ENCODE measurements at regions not wholly inside any gene's neighbourhood (a gene's known extent, or its start where the extent isn't known, plus 50 kb on each side); places are given as distances from the start of the nearest gene placed in this dataset.
A peak's percentile ranks its signal among the peaks of the same experiment; 100 is the strongest.
"Not testable (repeated sequence)": the region's sequence is repeated elsewhere in the genome, so short reads cannot be mapped to it uniquely, and the experiment has no call there.

DNA sequence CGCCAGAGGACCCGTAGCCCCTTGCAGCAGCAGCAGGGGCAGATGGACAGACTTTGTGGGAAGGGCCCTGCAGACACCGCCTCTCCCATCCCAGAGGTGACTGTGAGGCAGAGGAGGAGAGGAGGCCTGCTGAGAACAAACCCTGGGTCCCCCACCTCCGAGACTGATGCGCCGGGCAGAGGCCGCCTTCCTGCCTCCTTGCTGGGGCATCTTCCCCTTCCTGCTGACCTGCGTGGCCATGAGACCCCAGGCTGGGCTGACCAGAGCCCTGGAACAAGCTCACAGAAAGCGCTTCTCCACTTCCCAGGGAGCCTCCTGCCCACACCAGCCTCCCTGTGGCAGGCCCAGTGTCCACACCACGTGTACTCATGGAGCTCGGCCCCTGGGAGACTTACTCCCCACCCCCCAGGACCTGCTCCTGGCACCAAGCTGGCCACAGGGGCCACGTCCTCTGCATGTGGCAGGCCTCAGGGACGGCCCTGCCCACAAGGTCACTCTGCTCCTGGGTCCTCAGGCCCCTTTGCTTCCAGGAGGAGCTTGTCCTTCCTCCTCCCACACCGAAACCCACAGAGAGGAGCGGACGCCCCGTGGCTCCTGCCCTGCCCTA, 119.0 kb upstream of the ZNF469 start:
- intact Hi-C loops (cut with micrococcal nuclease; ENCODE audit: unreplicated experiment); H3K27me3 Mint-ChIP-seq (ENCODE audit: unreplicated experiment); H3K27ac Mint-ChIP-seq (ENCODE audit: unreplicated experiment); BruUV-seq (replicated peaks); DNase-seq; H3K9me3 Mint-ChIP-seq (ENCODE audit: low read depth, unreplicated experiment); CTCF ChIA-PET: not testable (repeated sequence)
- Mint-ChIP-seq H3K36me3 (ENCODE audit: insufficient read depth, unreplicated experiment) (peaks cover 36% of the 10 kb centered on the region), H3K4me3 (ENCODE audit: low read depth, unreplicated experiment) (peak overlapping the region; percentile 69), H3K4me1 (ENCODE audit: low read depth, unreplicated experiment) (peaks cover 22% of the 10 kb centered on the region)

DNA sequence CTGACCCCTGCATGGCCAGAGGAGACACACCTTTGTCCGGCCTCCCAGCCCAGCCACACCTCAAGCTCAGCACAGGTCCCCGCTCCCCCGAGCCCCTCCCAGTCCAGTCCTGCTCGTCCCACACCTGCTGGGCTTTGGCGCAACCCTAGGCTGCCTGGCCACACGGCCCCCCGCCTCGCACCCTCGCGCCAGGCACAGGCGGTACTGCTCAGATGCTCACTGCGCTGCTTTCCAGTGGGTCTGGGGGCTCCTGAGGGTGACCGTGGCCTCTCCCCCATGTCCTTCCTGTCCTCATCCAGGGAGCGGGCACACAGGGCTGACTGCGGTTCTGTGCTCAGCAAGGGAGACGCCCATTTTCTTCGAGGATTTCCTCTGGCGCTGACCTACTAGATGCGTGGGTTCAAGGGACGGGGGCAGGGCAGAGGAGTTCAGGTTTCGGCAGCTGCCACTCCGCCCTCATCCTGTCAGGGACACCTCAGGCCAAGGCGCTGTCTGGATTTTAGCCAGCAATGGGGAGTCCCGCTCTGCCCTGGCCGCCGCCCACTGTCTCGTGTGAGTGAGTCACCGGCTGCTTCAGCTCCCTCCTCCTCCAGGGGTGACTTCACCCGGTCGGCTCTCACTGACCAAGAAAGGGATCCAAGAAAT, 118.0 kb upstream of the ZNF469 start:
- DNase-seq: peak; percentile 98
- Mint-ChIP-seq H3K27ac (ENCODE audit: unreplicated experiment) (peak overlapping the region; percentile 68), H3K4me3 (ENCODE audit: low read depth, unreplicated experiment) (peak overlapping the region; percentile 69), H3K9me3 (ENCODE audit: low read depth, unreplicated experiment) (peaks cover 4% of the 10 kb centered on the region), H3K27me3 (ENCODE audit: unreplicated experiment) (no peaks in the 10 kb centered on the region), H3K36me3 (ENCODE audit: insufficient read depth, unreplicated experiment) (peaks cover 30% of the 10 kb centered on the region), H3K4me1 (ENCODE audit: low read depth, unreplicated experiment) (peaks cover 17% of the 10 kb centered on the region)
- BruUV-seq (replicated peaks): no TSS peak
- TF ChIP-seq, protein P1, sequence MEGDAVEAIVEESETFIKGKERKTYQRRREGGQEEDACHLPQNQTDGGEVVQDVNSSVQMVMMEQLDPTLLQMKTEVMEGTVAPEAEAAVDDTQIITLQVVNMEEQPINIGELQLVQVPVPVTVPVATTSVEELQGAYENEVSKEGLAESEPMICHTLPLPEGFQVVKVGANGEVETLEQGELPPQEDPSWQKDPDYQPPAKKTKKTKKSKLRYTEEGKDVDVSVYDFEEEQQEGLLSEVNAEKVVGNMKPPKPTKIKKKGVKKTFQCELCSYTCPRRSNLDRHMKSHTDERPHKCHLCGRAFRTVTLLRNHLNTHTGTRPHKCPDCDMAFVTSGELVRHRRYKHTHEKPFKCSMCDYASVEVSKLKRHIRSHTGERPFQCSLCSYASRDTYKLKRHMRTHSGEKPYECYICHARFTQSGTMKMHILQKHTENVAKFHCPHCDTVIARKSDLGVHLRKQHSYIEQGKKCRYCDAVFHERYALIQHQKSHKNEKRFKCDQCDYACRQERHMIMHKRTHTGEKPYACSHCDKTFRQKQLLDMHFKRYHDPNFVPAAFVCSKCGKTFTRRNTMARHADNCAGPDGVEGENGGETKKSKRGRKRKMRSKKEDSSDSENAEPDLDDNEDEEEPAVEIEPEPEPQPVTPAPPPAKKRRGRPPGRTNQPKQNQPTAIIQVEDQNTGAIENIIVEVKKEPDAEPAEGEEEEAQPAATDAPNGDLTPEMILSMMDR (IDR thresholded peaks at IDR 0.05; ENCODE audit: unreplicated experiment): no peak
- intact Hi-C loops (cut with micrococcal nuclease; ENCODE audit: unreplicated experiment): no loop called here
- CTCF ChIA-PET: no interaction called here

- Mint-ChIP-seq H3K36me3 (ENCODE audit: insufficient read depth, unreplicated experiment) (peaks cover 27% of the 10 kb centered on the region), H3K27ac (ENCODE audit: unreplicated experiment) (peak overlapping the region; percentile 68), H3K4me1 (ENCODE audit: low read depth, unreplicated experiment) (peaks cover 17% of the 10 kb centered on the region), H3K4me3 (ENCODE audit: low read depth, unreplicated experiment) (peak overlapping the region; percentile 69)
- H3K9me3 Mint-ChIP-seq (ENCODE audit: low read depth, unreplicated experiment); DNase-seq; CTCF ChIA-PET; H3K27me3 Mint-ChIP-seq (ENCODE audit: unreplicated experiment); intact Hi-C loops (cut with micrococcal nuclease; ENCODE audit: unreplicated experiment); BruUV-seq (replicated peaks): not testable (repeated sequence)
Measured at GRCh38 chr16:88265286-88265938, 117.3 kb upstream of the ZNF469 start.

DNA sequence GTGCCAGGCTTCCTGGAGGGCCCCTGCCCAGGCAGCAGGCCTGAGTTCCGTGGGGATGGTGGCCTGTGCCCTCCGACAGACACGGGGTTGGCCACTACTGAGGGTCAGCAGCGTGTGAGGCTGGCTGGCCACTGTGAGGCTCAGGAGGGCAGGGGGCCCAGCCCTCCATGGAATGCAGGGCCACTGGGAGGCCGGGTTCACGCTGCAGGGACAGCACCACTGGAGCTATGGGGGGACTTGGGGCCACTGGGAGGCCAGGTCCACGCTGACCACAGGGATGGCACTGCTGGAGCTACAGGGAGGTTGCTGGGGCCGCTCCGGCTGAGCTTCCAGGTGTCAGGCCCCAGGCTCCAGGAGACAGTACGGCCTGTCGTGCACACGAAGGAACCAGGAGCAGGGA, 116.7 kb upstream of the ZNF469 start:
- Mint-ChIP-seq H3K27ac (ENCODE audit: unreplicated experiment) (peak overlapping the region; percentile 4), H3K36me3 (ENCODE audit: insufficient read depth, unreplicated experiment) (peaks cover 24% of the 10 kb centered on the region), H3K4me1 (ENCODE audit: low read depth, unreplicated experiment) (peaks cover 17% of the 10 kb centered on the region)
- H3K9me3 Mint-ChIP-seq (ENCODE audit: low read depth, unreplicated experiment); BruUV-seq (replicated peaks); CTCF ChIA-PET; H3K27me3 Mint-ChIP-seq (ENCODE audit: unreplicated experiment); DNase-seq; intact Hi-C loops (cut with micrococcal nuclease; ENCODE audit: unreplicated experiment); H3K4me3 Mint-ChIP-seq (ENCODE audit: low read depth, unreplicated experiment): not testable (repeated sequence)

DNA sequence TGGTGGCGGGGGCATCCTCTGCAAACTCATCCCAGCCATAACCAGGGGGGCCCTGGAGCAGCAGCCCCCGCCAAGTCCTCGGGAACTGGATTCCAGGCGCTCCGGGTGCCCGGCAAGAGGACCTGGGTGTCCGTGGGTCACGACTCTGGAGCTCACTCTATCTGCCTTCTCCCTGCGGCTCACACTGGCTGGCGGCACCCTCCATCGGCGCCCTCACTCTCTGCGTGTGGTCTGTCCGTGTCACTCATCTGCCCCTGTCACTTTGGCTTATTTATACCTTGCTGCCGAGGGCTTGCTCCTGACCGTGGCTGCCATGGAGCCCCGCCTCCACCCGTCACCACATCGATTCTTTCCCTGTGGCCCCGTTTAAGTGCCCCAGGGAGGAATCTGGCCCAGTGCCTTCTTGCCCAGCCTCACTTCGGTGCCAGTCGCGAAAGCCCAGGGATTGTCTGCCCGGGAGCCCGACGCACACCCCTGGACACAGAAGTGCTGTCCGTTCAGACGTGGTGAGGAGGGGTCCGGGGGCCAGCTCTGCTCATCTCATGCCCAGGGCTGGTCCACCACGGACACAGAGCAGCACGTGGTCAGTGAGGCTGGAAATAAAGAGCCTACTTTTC, 115.7 kb upstream of the ZNF469 start:
- DNase-seq: peak; percentile 55
- peak overlapping the region; percentile 64 for H3K4me3 Mint-ChIP-seq (ENCODE audit: low read depth, unreplicated experiment)
- intact Hi-C loops (cut with micrococcal nuclease; ENCODE audit: unreplicated experiment); H3K9me3 Mint-ChIP-seq (ENCODE audit: low read depth, unreplicated experiment); H3K27me3 Mint-ChIP-seq (ENCODE audit: unreplicated experiment); BruUV-seq (replicated peaks): not testable (repeated sequence)
- H3K27ac Mint-ChIP-seq (ENCODE audit: unreplicated experiment): peak overlapping the region; percentile 79
- H3K4me1 Mint-ChIP-seq (ENCODE audit: low read depth, unreplicated experiment): peaks cover 17% of the 10 kb centered on the region
- H3K36me3 Mint-ChIP-seq (ENCODE audit: insufficient read depth, unreplicated experiment): peaks cover 24% of the 10 kb centered on the region
- CTCF ChIA-PET: interaction anchor here (0.7 kb wide), 1 partner anchor 230 kb away, joined by 3 read pairs; no protein-coding TSS in a partner anchor

DNA sequence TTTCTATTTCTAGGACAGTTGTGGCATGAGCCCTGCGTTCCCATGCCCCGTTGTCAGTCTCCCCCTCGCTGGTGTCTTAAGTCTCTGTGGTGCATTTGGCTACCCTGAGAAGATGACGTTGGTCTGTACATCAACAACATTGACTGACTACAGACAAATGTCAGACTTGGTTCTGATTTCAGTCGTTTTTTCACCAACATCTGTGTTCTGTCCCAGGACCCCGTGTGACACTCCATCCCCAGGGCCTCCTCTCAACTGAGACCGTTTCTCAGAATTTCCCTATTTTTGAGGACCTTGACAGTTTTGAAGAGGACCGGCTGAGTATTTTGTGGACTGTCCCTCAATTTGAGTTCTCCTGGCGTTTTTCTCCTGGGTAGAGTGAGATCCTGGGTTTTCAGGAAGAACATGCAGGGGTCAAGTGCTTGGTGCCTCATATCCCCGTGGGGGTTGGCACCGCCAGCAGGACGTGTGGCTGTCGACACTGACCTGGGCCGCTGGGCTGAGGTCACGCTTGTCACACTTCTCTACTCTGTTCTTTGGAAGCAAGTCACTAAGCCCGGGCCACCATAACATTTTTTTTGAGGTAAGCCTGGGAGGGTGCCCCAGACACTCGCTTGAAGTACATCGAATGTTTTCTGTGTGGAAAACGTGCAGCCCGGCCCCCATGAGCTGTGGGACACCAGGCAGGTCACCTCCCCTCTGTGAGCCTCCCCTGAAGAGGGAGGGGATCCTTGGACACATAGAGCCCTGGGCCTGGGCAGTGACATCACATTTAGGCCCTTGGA, 114.4 kb upstream of the ZNF469 start:
- H3K27me3 Mint-ChIP-seq (ENCODE audit: unreplicated experiment); H3K4me3 Mint-ChIP-seq (ENCODE audit: low read depth, unreplicated experiment); DNase-seq; H3K9me3 Mint-ChIP-seq (ENCODE audit: low read depth, unreplicated experiment); intact Hi-C loops (cut with micrococcal nuclease; ENCODE audit: unreplicated experiment); H3K27ac Mint-ChIP-seq (ENCODE audit: unreplicated experiment); CTCF ChIA-PET; BruUV-seq (replicated peaks): not testable (repeated sequence)
- Mint-ChIP-seq H3K4me1 (ENCODE audit: low read depth, unreplicated experiment) (peaks cover 17% of the 10 kb centered on the region), H3K36me3 (ENCODE audit: insufficient read depth, unreplicated experiment) (peaks cover 24% of the 10 kb centered on the region)

DNA sequence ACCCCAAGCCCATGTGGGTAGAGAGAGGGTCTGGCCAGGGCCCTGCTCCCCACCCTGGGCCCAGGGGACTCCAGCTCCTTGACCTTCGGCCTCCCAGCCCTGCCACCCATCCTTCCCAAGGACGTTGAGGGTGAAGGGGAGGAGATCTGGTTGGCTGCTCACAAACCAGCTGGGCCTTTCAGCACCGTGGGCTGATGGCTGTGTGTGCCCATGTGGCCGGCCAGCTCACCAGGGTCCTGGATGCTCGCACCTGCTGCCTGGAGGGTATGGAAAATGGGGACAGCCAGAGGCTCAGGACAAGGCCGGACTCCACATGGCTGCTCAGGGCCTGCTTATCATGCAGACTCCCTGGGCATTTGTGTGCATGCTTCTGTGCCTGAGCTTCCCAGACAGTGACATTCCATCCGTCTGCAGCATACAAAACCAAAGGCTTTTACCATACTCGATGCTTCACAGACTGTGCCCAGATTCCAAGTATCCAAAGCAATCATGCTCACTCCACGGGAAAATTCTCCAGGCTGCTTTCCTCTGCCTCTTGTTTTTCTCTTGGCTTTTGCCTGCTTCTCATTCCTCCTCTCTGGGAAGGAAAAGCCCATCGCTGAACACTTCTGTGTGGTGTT, 112.5 kb upstream of the ZNF469 start:
- H3K4me3 Mint-ChIP-seq (ENCODE audit: low read depth, unreplicated experiment); CTCF ChIA-PET; H3K9me3 Mint-ChIP-seq (ENCODE audit: low read depth, unreplicated experiment); H3K27ac Mint-ChIP-seq (ENCODE audit: unreplicated experiment); DNase-seq; intact Hi-C loops (cut with micrococcal nuclease; ENCODE audit: unreplicated experiment); BruUV-seq (replicated peaks); H3K27me3 Mint-ChIP-seq (ENCODE audit: unreplicated experiment): not testable (repeated sequence)
- H3K36me3 Mint-ChIP-seq (ENCODE audit: insufficient read depth, unreplicated experiment): peaks cover 12% of the 10 kb centered on the region
- peaks cover 17% of the 10 kb centered on the region for H3K4me1 Mint-ChIP-seq (ENCODE audit: low read depth, unreplicated experiment)

DNA sequence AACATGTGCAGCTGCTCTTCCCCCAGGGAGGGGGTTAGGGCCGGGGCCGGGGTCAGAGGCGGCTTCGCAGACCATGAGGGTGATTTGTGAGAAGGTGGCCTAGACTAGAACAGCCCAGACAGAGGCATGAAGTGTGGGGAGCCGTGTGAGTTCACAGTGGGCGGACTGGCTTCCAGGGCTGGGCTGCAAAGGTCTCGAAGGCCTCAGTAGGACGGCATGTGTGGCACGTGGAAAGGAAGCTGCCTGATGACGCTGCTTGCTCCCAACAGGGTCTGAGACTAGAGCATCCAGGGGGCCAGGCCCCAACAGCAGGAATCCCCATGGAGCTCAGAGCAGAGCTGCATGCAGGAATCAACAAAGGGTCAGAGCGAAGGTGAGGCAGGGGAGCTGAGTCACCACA, 111.5 kb upstream of the ZNF469 start:
- H3K9me3 Mint-ChIP-seq (ENCODE audit: low read depth, unreplicated experiment); DNase-seq; H3K27ac Mint-ChIP-seq (ENCODE audit: unreplicated experiment); H3K27me3 Mint-ChIP-seq (ENCODE audit: unreplicated experiment); H3K36me3 Mint-ChIP-seq (ENCODE audit: insufficient read depth, unreplicated experiment); intact Hi-C loops (cut with micrococcal nuclease; ENCODE audit: unreplicated experiment); H3K4me3 Mint-ChIP-seq (ENCODE audit: low read depth, unreplicated experiment); BruUV-seq (replicated peaks); CTCF ChIA-PET: not testable (repeated sequence)
- peaks cover 11% of the 10 kb centered on the region for H3K4me1 Mint-ChIP-seq (ENCODE audit: low read depth, unreplicated experiment)
